GM21367 (cell line): ENCODE measurements at regions not wholly inside any gene's neighbourhood (a gene's known extent, or its start where the extent isn't known, plus 50 kb on each side); places are given as distances from the start of the nearest gene placed in this dataset.
"Not testable (repeated sequence)": the region's sequence is repeated elsewhere in the genome, so short reads cannot be mapped to it uniquely, and the experiment has no call there.

Experiments
- ATAC-seq: cut with Tn5 transposase; IDR thresholded peaks from one replicate; pipeline ENCODE4 v1.9.1; 2021; ENCODE audit not compliant: unreplicated experiment

- ATAC-seq: peak; percentile 49
Observed at GRCh38 chrX:121283921-121284320, 236.5 kb downstream of the GLUD2 start.

GRCh38 chrX:121298499-121298898 is 251.1 kb downstream of the GLUD2 start:
- ATAC-seq: no peak

- no peak for ATAC-seq
Observed at GRCh38 chrX:121301356-121301755, 253.9 kb downstream of the GLUD2 start.

- no peak for ATAC-seq
Observed at GRCh38 chrX:121301822-121302221, 254.4 kb downstream of the GLUD2 start.

- ATAC-seq: peak; percentile 78
Observed at GRCh38 chrX:121307449-121307848, 260.0 kb downstream of the GLUD2 start.

- ATAC-seq: peak; percentile 63
Observed at GRCh38 chrX:121308276-121308805, 260.9 kb downstream of the GLUD2 start.

- ATAC-seq: no peak
Observed at GRCh38 chrX:121310820-121311219, 263.4 kb downstream of the GLUD2 start.

GRCh38 chrX:121320441-121320840 is 273.0 kb downstream of the GLUD2 start:
- no peak for ATAC-seq

GRCh38 chrX:121322159-121322558 is 274.7 kb downstream of the GLUD2 start:
- ATAC-seq: no peak

- no peak for ATAC-seq
Observed at GRCh38 chrX:121323337-121323736, 275.9 kb downstream of the GLUD2 start.

GRCh38 chrX:121333942-121334341 is 286.5 kb downstream of the GLUD2 start:
- no peak for ATAC-seq

GRCh38 chrX:121336831-121337421 is 289.5 kb downstream of the GLUD2 start:
- ATAC-seq: no peak

- no peak for ATAC-seq
Observed at GRCh38 chrX:121337816-121338215, 290.4 kb downstream of the GLUD2 start.

- ATAC-seq: no peak
Observed at GRCh38 chrX:121349263-121349662, 301.9 kb downstream of the GLUD2 start.

GRCh38 chrX:121356139-121356849 is 308.9 kb downstream of the GLUD2 start:
- no peak for ATAC-seq

- no peak for ATAC-seq
Observed at GRCh38 chrX:121356850-121357171, 309.4 kb downstream of the GLUD2 start.

- ATAC-seq: no peak
Observed at GRCh38 chrX:121360280-121360679, 312.9 kb downstream of the GLUD2 start.

GRCh38 chrX:121365572-121366161 is 318.3 kb downstream of the GLUD2 start:
- peak; percentile 64 for ATAC-seq

GRCh38 chrX:121374471-121374870 is 327.1 kb downstream of the GLUD2 start:
- ATAC-seq: no peak

GRCh38 chrX:121381915-121382314 is 334.5 kb downstream of the GLUD2 start:
- ATAC-seq: not testable (repeated sequence)

- ATAC-seq: no peak
Observed at GRCh38 chrX:121389976-121390714, 342.7 kb downstream of the GLUD2 start.

- ATAC-seq: no peak
Observed at GRCh38 chrX:121405826-121406225, 358.4 kb downstream of the GLUD2 start.
